A549 (cell line): ENCODE measurements at regions not wholly inside any gene's neighbourhood (a gene's known extent, or its start where the extent isn't known, plus 50 kb on each side); places are given as distances from the start of the nearest gene placed in this dataset.

ENCODE experiments used
- HOXB5 ChIP-seq: fragments of 250-450 bp; sonication (Bioruptor Pico); IDR thresholded peaks from 2 replicates; pipeline ENCODE4 v1.5.0; 2020; ENCODE audit warnings: mild to moderate bottlenecking, moderate library complexity
- JUN ChIP-seq, 2 experiments: fragments of >200 bp; sonication (Bioruptor Twin); formaldehyde crosslinking; IDR thresholded peaks; 2 replicates in 1 of 2; 3 replicates in 1 of 2; pipeline ENCODE4 v1.6.1; 2016 to 2017
- RNF2 ChIP-seq: fragments of 200-600 bp; sonication (generic); IDR thresholded peaks from 2 replicates; pipeline ENCODE4 v1.6.1; 2016; ENCODE audit warnings: low read depth, mild to moderate bottlenecking, antibody characterized with exemption, moderate library complexity, borderline replicate concordance
- SREBF2 ChIP-seq: fragments of 450-650 bp; IDR thresholded peaks from 2 replicates; pipeline ENCODE4 v1.6.1; 2014; ENCODE audit warnings: mild to moderate bottlenecking, moderate library complexity
- TF ChIP-seq, protein P1 (sequence below): fragments of 150-350 bp; IDR thresholded peaks from 2 replicates; pipeline ENCODE4 v1.6.1; 2014; ENCODE audit warnings: low read depth, mild to moderate bottlenecking, low read length

DNA sequence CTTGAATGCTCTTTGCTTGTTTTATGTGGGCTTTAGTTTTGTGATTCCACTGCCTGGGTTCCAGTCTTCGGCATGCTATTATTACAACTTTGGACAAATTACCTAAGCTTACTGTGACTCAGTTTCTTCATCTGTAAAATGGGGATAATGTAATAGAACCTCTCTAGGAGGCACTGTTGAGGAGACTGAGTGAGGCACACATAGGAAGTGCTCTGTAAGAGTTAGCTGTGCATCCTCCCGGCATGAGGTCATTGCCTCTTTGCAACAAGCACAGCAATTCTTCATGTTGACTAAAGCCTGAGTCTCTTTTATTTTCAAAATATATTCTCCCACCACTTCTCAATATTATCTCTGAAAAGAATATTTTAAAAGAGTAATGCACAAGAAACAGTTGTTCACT lies 227.4 kb downstream of the DLEU7 start:
- TF ChIP-seq JUN (IDR thresholded peaks at IDR 0.05) (no peak), HOXB5 (no peak), SREBF2 (no peak), RNF2 (no peak)
- TF ChIP-seq, protein P1, sequence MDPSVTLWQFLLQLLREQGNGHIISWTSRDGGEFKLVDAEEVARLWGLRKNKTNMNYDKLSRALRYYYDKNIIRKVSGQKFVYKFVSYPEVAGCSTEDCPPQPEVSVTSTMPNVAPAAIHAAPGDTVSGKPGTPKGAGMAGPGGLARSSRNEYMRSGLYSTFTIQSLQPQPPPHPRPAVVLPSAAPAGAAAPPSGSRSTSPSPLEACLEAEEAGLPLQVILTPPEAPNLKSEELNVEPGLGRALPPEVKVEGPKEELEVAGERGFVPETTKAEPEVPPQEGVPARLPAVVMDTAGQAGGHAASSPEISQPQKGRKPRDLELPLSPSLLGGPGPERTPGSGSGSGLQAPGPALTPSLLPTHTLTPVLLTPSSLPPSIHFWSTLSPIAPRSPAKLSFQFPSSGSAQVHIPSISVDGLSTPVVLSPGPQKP, result no peak
